LHCN-M2 (cell line): ENCODE measurements at regions not wholly inside any gene's neighbourhood (a gene's known extent, or its start where the extent isn't known, plus 50 kb on each side); places are given as distances from the start of the nearest gene placed in this dataset.
A peak's percentile ranks its signal among the peaks of the same experiment; 100 is the strongest.

ENCODE experiments used
- DNase-seq: peaks from one replicate; pipeline ENCODE4 v3.0.0-alpha.2; 2012; ENCODE audit warnings: low read depth

GRCh38 chr10:78768041-78768835 is 300.5 kb upstream of the ZMIZ1 start:
- DNase-seq, result no peak

GRCh38 chr10:78768876-78769275 is 299.9 kb upstream of the ZMIZ1 start:
- DNase-seq, result no peak

- no peak for DNase-seq
These were observed 299.2 kb upstream of the ZMIZ1 start for GRCh38 chr10:78769526-78769925.

GRCh38 chr10:78770167-78771090 is 298.3 kb upstream of the ZMIZ1 start:
- DNase-seq, result no peak

- DNase-seq, result no peak
These were observed 297.5 kb upstream of the ZMIZ1 start for GRCh38 chr10:78771260-78771659.

GRCh38 chr10:78771808-78772455 is 296.8 kb upstream of the ZMIZ1 start:
- DNase-seq, result no peak

- no peak for DNase-seq
These were observed 296.3 kb upstream of the ZMIZ1 start for GRCh38 chr10:78772486-78772885.

- DNase-seq, result no peak
These were observed 295.7 kb upstream of the ZMIZ1 start for GRCh38 chr10:78772986-78773530.

GRCh38 chr10:78774614-78774998 is 294.2 kb upstream of the ZMIZ1 start:
- no peak for DNase-seq

GRCh38 chr10:78774999-78775711 is 293.6 kb upstream of the ZMIZ1 start:
- no peak for DNase-seq

- no peak for DNase-seq
These were observed 292.9 kb upstream of the ZMIZ1 start for GRCh38 chr10:78775891-78776290.

- no peak for DNase-seq
These were observed 292.0 kb upstream of the ZMIZ1 start for GRCh38 chr10:78776756-78777155.

GRCh38 chr10:78777466-78777865 is 291.3 kb upstream of the ZMIZ1 start:
- DNase-seq, result no peak

- no peak for DNase-seq
These were observed 290.9 kb upstream of the ZMIZ1 start for GRCh38 chr10:78777867-78778266.

- DNase-seq, result no peak
These were observed 290.1 kb upstream of the ZMIZ1 start for GRCh38 chr10:78778444-78779338.

- DNase-seq, result peak; percentile 37
These were observed 289.3 kb upstream of the ZMIZ1 start for GRCh38 chr10:78779339-78779955.

- DNase-seq, result no peak
These were observed 288.2 kb upstream of the ZMIZ1 start for GRCh38 chr10:78780551-78780961.

GRCh38 chr10:78781251-78781913 is 287.4 kb upstream of the ZMIZ1 start:
- DNase-seq, result no peak

- DNase-seq, result no peak
These were observed 286.8 kb upstream of the ZMIZ1 start for GRCh38 chr10:78781991-78782390.
